Activated T-cell treated with anti-CD3 and anti-CD28 coated beads for 48 hours (primary cell): ENCODE measurements at regions not wholly inside any gene's neighbourhood (a gene's known extent, or its start where the extent isn't known, plus 50 kb on each side); places are given as distances from the start of the nearest gene placed in this dataset.
"Not testable (repeated sequence)": the region's sequence is repeated elsewhere in the genome, so short reads cannot be mapped to it uniquely, and the experiment has no call there.

ENCODE experiments used
- DNase-seq: peaks from one replicate; pipeline ENCODE4 v3.0.0-alpha.2; 2020; ENCODE audit warnings: low read depth

GRCh38 chr2:595141-595815, 81.9 kb downstream of the TMEM18 start:
- no peak for DNase-seq

- no peak for DNase-seq
These were observed 82.8 kb downstream of the TMEM18 start for GRCh38 chr2:594297-594949.

GRCh38 chr2:593356-594026, 83.7 kb downstream of the TMEM18 start:
- no peak for DNase-seq

GRCh38 chr2:592737-593136, 84.5 kb downstream of the TMEM18 start:
- no peak for DNase-seq

GRCh38 chr2:590214-591175, 86.7 kb downstream of the TMEM18 start:
- no peak for DNase-seq

GRCh38 chr2:589281-590130, 87.7 kb downstream of the TMEM18 start:
- DNase-seq: no peak

GRCh38 chr2:588074-588645, 89.0 kb downstream of the TMEM18 start:
- DNase-seq: no peak

- DNase-seq: no peak
These were observed 89.9 kb downstream of the TMEM18 start for GRCh38 chr2:587087-587960.

- DNase-seq: no peak
These were observed 90.5 kb downstream of the TMEM18 start for GRCh38 chr2:586641-587076.

GRCh38 chr2:584863-585823, 92.1 kb downstream of the TMEM18 start:
- DNase-seq: peak; percentile 20

- DNase-seq: no peak
These were observed 93.5 kb downstream of the TMEM18 start for GRCh38 chr2:583666-584065.

GRCh38 chr2:582792-583528, 94.2 kb downstream of the TMEM18 start:
- no peak for DNase-seq

GRCh38 chr2:582289-582688, 94.9 kb downstream of the TMEM18 start:
- DNase-seq: not testable (repeated sequence)

GRCh38 chr2:579961-580360, 97.2 kb downstream of the TMEM18 start:
- no peak for DNase-seq

- no peak for DNase-seq
These were observed 97.8 kb downstream of the TMEM18 start for GRCh38 chr2:579351-579886.

GRCh38 chr2:576292-576691, 100.9 kb downstream of the TMEM18 start:
- DNase-seq: no peak

- DNase-seq: no peak
These were observed 101.4 kb downstream of the TMEM18 start for GRCh38 chr2:575727-576236.
